Caco-2 (cell line): ENCODE measurements at regions not wholly inside any gene's neighbourhood (a gene's known extent, or its start where the extent isn't known, plus 50 kb on each side); places are given as distances from the start of the nearest gene placed in this dataset.

Experiments
- BruUV-seq: library from RNA; stranded (reverse); fragments of 400-500 nt; replicated peaks from 2 replicates; lab custom pipeline; 2021; lab: Mats Ljungman, UMichigan
- CTCF ChIA-PET: fragments of 300-600 bp; sonication (Branson Sonifier 250); formaldehyde crosslinking; loops from one replicate; lab custom pipeline; 2022; ENCODE audit warnings: antibody characterized with exemption; lab: Charles Lee
- POLR2A ChIA-PET: fragments of 300-600 bp; sonication (Branson Sonifier 250); formaldehyde crosslinking; loops from one replicate; lab custom pipeline; 2022; ENCODE audit warnings: antibody characterized with exemption; lab: Charles Lee
- DNase-seq, 2 experiments: peaks; one replicate each; pipeline versions ENCODE4 v3.0.0 to v3.0.0-alpha.2; 2020 to 2022
- H3K27me3 ChIP-seq: replicated peaks from 2 replicates; pipeline ENCODE4 v1.6.0; 2011; ENCODE audit warnings: low read length; ENCODE audit not compliant: control insufficient read depth, insufficient read depth
- H3K36me3 ChIP-seq: 2 replicates; pipeline ENCODE4 v1.5.1; 2011; ENCODE audit warnings: low read length; ENCODE audit not compliant: control insufficient read depth, insufficient read depth
- H3K4me1 ChIP-seq: fragments of 250-450 bp; sonication (Bioruptor Pico); 2 replicates; pipeline ENCODE4 v1.5.1; 2020; ENCODE audit warnings: mild to moderate bottlenecking
- H3K4me3 ChIP-seq: 2 replicates; pipeline ENCODE4 v1.5.1; 2011; ENCODE audit warnings: low read depth, mild to moderate bottlenecking, control low read depth, low read length
- H3K9me3 ChIP-seq: fragments of 250-450 bp; sonication (Bioruptor Pico); 2 replicates; pipeline ENCODE4 v1.5.1; 2020; ENCODE audit warnings: mild to moderate bottlenecking, moderate library complexity
- H3K27ac Mint-ChIP-seq: one replicate; pipeline ENCODE4 v1.8.0; 2022; ENCODE audit warnings: mixed read lengths; ENCODE audit not compliant: unreplicated experiment
- H3K27me3 Mint-ChIP-seq: one replicate; pipeline ENCODE4 v1.8.0; 2022; ENCODE audit warnings: mixed read lengths; ENCODE audit not compliant: insufficient read depth, unreplicated experiment
- H3K36me3 Mint-ChIP-seq: one replicate; pipeline ENCODE4 v1.8.0; 2022; ENCODE audit warnings: mild to moderate bottlenecking, mixed read lengths; ENCODE audit not compliant: insufficient read depth, unreplicated experiment
- H3K4me1 Mint-ChIP-seq: one replicate; pipeline ENCODE4 v1.8.0; 2022; ENCODE audit warnings: low read depth, mixed read lengths; ENCODE audit not compliant: unreplicated experiment
- H3K4me3 Mint-ChIP-seq: one replicate; pipeline ENCODE4 v1.8.0; 2022; ENCODE audit warnings: mild to moderate bottlenecking, moderate library complexity, mixed read lengths; ENCODE audit not compliant: unreplicated experiment
- H3K9me3 Mint-ChIP-seq: one replicate; pipeline ENCODE4 v1.8.0; 2022; ENCODE audit warnings: mixed read lengths; ENCODE audit not compliant: unreplicated experiment
- CTCF ChIP-seq, 2 experiments: fragments of 200-600 bp in 1 of 2; IDR thresholded peaks; 1 replicate in 1 of 2; 2 replicates in 1 of 2; pipeline versions ENCODE4 v1.5.1 to v1.8.0; 2011 to 2022; ENCODE audit warnings: antibody characterized with exemption in 1 of 2, control low read depth in 1 of 2, inconsistent platforms in 1 of 2, low read depth in 1 of 2, low read length in 1 of 2, mild to moderate bottlenecking in 1 of 2, moderate library complexity in 1 of 2; ENCODE audit not compliant: insufficient read depth in 1 of 2, severe bottlenecking in 1 of 2, unreplicated experiment in 1 of 2
- intact Hi-C: fragments of 100-400 bp; cut with micrococcal nuclease; formaldehyde crosslinking; loops from one replicate; pipeline ENCODE4 v1.10.0; 2022; ENCODE audit not compliant: unreplicated experiment

GRCh38 chr6:167472148-167472547, 147.3 kb downstream of the TTLL2 start:
- peak overlapping the region; percentile 72 for H3K27ac Mint-ChIP-seq
- Histone ChIP-seq H3K9me3 (no peaks in the 10 kb centered on the region), H3K27me3 (no peaks in the 10 kb centered on the region), H3K4me3 (no peak overlapping the region), H3K36me3 (no peaks in the 10 kb centered on the region), H3K4me1 (peaks cover 15% of the 10 kb centered on the region)
- no peaks in the 10 kb centered on the region for H3K36me3 Mint-ChIP-seq
- CTCF ChIA-PET, result interaction anchor here (0.6 kb wide), 1 partner anchor 355 kb away, joined by 5 read pairs; no protein-coding TSS in a partner anchor
- peaks cover 16% of the 10 kb centered on the region for H3K4me1 Mint-ChIP-seq
- POLR2A ChIA-PET, result no interaction called here
- H3K4me3 Mint-ChIP-seq, result no peak overlapping the region
- no peaks in the 10 kb centered on the region for H3K9me3 Mint-ChIP-seq
- H3K27me3 Mint-ChIP-seq, result no peaks in the 10 kb centered on the region
- BruUV-seq, result no TSS peak
- no peak for TF ChIP-seq CTCF (IDR thresholded peaks at IDR 0.05; ENCODE audit: insufficient read depth in 1 of 2, low read depth in 1 of 2, low read length in 1 of 2, severe bottlenecking in 1 of 2, unreplicated experiment in 1 of 2)
- DNase-seq, result no peak
- intact Hi-C loops, result no loop called here

GRCh38 chr6:167472880-167473279, 148.0 kb downstream of the TTLL2 start:
- no peaks in the 10 kb centered on the region for H3K36me3 ChIP-seq
- no peaks in the 10 kb centered on the region for H3K27me3 ChIP-seq
- H3K36me3 Mint-ChIP-seq, result no peaks in the 10 kb centered on the region
- no peaks in the 10 kb centered on the region for H3K9me3 ChIP-seq
- H3K27me3 Mint-ChIP-seq, result no peaks in the 10 kb centered on the region
- intact Hi-C loops, result no loop called here
- no peak overlapping the region for H3K4me3 Mint-ChIP-seq
- peak in 1 of 2 experiments; percentile 14 for DNase-seq
- H3K4me1 ChIP-seq, result peaks cover 15% of the 10 kb centered on the region
- H3K4me1 Mint-ChIP-seq, result peaks cover 16% of the 10 kb centered on the region
- BruUV-seq, result no TSS peak
- no peak overlapping the region for H3K4me3 ChIP-seq
- no peak overlapping the region for H3K27ac Mint-ChIP-seq
- TF ChIP-seq CTCF (IDR thresholded peaks at IDR 0.05; ENCODE audit: insufficient read depth in 1 of 2, low read depth in 1 of 2, low read length in 1 of 2, severe bottlenecking in 1 of 2, unreplicated experiment in 1 of 2), result no peak
- CTCF ChIA-PET, result no interaction called here
- H3K9me3 Mint-ChIP-seq, result no peaks in the 10 kb centered on the region
- POLR2A ChIA-PET, result no interaction called here

- ChIA-PET CTCF (no interaction called here), POLR2A (no interaction called here)
- no TSS peak for BruUV-seq
- Histone ChIP-seq H3K4me1 (peaks cover 15% of the 10 kb centered on the region), H3K27me3 (no peaks in the 10 kb centered on the region), H3K36me3 (no peaks in the 10 kb centered on the region), H3K4me3 (no peak overlapping the region), H3K9me3 (no peaks in the 10 kb centered on the region)
- no peak for TF ChIP-seq CTCF (IDR thresholded peaks at IDR 0.05; ENCODE audit: insufficient read depth in 1 of 2, low read depth in 1 of 2, low read length in 1 of 2, severe bottlenecking in 1 of 2, unreplicated experiment in 1 of 2)
- no peaks in the 10 kb centered on the region for H3K36me3 Mint-ChIP-seq
- H3K27ac Mint-ChIP-seq, result no peak overlapping the region
- no peak for DNase-seq
- H3K4me3 Mint-ChIP-seq, result no peak overlapping the region
- intact Hi-C loops, result no loop called here
- H3K9me3 Mint-ChIP-seq, result no peaks in the 10 kb centered on the region
- H3K4me1 Mint-ChIP-seq, result peaks cover 16% of the 10 kb centered on the region
- H3K27me3 Mint-ChIP-seq, result no peaks in the 10 kb centered on the region
These were observed 149.3 kb downstream of the TTLL2 start for GRCh38 chr6:167474171-167474570.
